HG02852 (cell line): ENCODE measurements at regions not wholly inside any gene's neighbourhood (a gene's known extent, or its start where the extent isn't known, plus 50 kb on each side); places are given as distances from the start of the nearest gene placed in this dataset.
"Not testable (repeated sequence)": the region's sequence is repeated elsewhere in the genome, so short reads cannot be mapped to it uniquely, and the experiment has no call there.

Experiments
- ATAC-seq: cut with Tn5 transposase; IDR thresholded peaks from one replicate; pipeline ENCODE4 v1.9.1; 2021; ENCODE audit warnings: mild to moderate bottlenecking, moderate library complexity; ENCODE audit not compliant: unreplicated experiment

DNA sequence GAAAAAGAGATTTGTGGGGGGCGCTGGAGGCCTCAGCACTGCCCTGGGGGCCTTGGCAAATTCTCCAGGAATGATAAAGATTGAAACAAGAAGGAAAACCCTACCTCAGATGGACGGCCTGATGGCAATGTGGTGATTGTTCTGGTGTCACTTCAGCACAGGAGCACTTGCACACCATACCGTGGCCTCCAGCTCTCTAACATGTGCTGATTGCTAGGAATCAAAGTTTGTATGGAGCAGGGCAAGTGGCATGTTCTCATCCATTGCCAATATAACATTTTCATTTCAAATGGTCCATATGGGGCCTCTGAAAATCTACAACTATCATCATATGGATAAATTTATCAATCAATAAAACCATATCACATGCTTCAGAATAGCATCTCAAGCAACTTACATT is 253.0 kb downstream of the DEPDC1B start:
- ATAC-seq: no peak

GRCh38 chr5:60445921-60446320 is 254.0 kb downstream of the DEPDC1B start:
- ATAC-seq: no peak

DNA sequence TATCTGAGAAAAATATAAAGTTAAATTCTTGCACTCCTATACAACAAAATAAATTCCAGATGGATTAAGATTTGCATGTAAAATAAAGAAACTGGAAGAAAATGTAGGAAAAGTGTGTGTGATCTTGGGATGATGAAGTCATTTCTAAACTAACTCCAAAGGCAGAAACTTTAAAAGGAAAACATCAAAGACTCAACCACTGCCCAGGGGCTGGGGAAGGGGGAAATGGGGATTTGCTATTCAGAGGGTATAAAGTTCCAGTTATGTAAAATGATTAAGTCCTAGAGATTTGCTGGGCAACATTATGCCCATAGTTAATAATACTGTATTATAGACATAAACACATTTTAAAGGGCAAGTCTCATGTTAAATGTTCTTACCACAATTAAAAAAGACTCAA is 254.5 kb downstream of the DEPDC1B start:
- ATAC-seq: no peak

DNA sequence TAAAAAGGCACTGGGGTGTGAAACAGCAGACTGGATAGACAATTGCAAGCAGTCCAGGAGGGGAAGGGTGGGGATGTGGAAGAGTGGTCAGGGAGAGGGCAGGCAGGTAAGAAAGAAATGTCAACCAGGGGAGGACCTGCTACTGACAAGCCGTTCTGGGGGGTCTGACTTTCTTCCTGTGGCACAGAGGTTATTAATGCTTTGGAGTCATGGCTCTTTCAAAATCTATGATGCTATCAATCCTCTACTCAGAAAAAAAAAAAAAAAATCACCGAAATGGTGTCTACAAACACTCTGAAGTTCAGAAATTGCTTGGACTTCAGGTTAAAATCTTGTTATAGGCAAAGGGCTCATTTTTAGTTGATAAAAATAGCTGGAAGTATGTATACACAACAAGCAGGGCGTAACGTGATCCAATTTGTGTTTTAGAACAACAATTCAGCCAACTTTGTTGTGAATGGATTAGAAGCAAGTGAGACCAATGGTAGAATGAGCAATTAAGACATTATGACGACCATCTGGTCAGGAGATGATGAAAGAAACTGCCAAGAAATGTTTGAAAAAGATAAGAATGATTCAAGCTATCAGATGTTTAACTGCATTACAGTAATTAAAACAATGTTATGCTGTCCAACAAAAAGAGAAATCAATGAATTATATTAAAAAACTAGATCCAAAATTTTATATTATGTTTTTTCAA is 255.2 kb downstream of the DEPDC1B start:
- ATAC-seq: no peak

DNA sequence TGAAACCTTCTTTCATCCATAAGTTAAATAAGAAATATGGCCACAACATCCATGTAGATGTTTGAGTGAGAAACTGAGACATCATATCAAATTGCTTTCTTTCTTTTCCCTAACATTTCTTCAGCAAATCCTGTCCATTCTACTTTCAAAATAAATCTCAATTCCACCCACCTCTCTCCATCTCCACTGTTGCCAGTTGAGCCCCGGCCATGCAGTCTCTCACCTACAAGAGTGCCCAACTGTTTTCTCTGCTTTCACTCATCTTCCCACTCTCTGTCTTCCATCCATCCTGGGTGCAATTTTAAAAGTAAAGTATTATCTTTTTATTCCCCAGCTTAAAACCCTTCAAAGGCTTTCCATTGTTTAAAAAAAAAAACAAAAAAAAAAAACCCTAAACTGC is 260.4 kb downstream of the DEPDC1B start:
- no peak for ATAC-seq

GRCh38 chr5:60437308-60437707 is 262.7 kb downstream of the DEPDC1B start:
- ATAC-seq: no peak

GRCh38 chr5:60436518-60436917 is 263.4 kb downstream of the DEPDC1B start:
- peak; percentile 94 for ATAC-seq

GRCh38 chr5:60435808-60436207 is 264.2 kb downstream of the DEPDC1B start:
- no peak for ATAC-seq

DNA sequence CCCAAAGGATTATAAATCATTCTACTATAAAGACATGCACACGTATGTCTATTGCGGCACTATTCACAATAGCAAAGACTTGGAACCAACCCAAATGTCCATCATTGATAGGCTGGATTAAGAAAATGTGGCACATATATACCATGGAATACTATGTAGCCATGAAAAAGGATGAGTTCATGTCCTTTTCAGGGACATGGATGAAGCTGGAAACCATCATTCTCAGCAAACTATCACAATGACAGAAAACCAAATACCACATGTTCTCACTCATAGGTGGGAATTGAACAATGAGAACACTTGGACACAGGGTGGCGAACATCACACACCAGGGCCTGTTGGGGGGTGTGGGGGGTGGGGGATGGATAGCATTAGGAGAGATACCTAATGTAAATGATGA is 273.8 kb downstream of the DEPDC1B start:
- ATAC-seq: not testable (repeated sequence)

DNA sequence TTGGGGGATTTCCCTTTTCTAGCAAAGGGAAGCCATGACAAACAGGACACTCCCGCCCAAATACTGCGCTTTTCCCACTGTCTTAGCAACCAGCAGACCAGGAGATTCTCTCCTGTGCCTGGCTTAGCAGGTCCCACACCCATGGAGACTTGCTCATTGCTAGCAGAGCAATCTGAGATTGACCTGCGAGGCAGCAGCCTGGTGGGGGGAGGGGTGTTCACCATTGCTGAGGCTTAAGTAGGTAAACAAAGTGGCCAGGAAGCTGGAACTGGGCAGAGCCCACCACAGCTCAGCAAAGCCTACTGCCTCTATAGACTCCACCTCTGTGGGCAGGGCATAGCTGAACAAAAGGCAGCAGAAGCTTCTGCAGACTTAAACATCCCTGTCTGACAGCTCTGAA is 279.2 kb downstream of the DEPDC1B start:
- not testable (repeated sequence) for ATAC-seq

DNA sequence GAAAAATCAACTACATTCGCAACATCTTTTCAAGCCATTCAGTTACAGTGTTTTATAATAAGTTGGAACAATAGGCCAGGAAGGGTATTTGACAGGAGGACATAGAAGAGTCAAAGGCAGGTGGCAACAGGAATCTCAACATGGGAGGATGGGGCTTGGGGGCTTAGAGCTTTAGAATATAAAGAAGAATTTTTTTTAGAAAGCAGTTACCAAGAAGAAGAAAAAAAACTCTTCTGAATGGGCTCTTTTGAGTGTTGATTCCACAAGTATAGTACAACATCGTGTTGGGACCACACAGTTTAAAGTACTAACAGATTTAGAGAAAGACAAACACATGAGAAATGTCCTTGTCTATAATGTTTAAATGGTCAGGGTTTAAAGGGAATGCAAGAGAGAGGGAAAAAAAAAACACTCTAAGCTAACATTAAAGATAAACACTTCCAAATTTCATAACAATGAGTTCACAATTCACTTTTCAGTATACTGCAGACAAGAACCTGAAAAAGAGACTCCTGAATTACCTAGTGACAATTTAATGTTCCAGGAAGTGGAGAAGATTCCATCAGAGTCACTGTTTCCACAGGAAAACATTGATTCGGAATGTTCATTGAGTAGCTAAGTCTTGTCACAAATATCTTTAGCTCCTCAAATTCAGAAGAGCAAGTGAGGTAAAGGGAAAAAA is 282.3 kb downstream of the DEPDC1B start:
- ATAC-seq: no peak

DNA sequence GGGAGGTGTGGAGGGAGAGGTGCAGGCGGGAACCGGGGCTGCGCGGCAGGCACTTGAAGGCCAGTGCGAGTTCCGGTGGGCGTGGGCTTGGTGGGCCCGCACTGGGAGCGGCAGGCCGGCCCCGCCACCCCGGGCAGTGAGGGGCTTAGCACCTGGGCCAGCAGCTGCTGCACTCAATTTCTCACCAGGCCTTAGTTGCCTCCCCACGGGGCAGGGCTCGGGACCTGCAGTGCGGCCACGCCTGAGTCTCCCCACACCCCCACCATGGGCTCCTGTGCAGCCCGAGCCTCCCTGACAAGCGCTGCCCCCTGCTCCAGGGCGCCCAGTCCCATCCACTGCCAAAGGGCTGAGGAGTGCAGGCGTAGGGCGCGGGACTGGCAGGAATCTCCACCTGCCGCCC is 284.5 kb downstream of the DEPDC1B start:
- no peak for ATAC-seq

DNA sequence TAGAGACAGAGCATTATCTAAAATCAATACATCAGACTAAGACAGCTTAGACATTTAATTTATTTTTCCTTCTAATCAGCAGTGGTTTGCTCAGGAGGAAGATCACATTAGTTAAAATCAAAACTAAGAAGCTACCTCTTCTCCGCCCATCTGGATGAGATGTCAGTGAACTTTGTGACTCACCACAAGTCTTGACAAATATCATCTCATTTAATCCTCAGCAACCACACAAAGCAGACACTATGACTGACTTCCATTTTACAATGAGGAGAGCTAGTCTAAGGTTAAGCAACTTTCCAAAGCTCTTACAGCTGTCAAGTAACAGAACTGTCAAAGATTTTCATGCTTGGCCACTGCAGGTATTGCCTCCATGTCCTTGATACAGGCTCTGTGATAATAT is 289.5 kb downstream of the DEPDC1B start:
- ATAC-seq: no peak

DNA sequence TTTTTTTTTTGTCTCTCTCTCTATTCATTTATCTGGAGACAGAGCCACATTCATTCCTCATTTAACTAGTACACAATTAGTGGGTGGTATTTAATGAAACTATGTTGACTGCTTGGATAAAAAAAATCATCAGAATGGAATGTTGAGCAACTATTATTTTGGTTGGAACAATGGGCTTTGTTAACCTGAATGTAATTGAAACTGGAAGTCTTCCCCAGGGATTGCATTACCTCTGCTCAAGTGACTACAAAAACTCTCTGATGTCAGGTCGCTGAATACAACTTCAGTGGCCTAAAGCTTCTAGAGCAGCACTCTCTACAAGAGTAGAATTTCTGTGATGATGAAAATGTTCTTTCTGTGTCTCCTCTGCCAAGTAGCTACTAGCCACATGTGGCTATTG is 295.8 kb downstream of the DEPDC1B start:
- ATAC-seq: no peak

GRCh38 chr5:60403343-60404006 is 296.5 kb downstream of the DEPDC1B start:
- ATAC-seq: no peak

GRCh38 chr5:60402161-60402785 is 297.7 kb downstream of the DEPDC1B start:
- ATAC-seq: no peak

DNA sequence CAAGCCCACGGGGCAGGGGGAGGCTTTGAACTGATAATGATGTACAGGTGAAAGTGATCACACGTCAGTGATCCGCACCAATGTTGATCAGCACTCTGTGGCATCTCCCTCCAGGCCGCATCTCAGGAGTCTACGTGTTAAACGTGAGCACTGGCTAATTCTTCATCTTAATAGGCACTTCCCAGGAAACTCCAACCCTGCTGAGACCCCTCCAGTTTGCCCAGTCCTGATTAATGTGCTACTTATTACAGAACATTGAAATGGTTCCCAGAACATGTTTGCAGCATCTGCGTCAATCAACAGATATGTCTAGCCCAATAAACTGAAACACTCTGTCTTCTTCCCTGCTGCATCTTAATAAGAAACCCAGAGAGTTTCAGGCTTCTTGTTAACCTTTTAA is 298.4 kb downstream of the DEPDC1B start:
- ATAC-seq: no peak

DNA sequence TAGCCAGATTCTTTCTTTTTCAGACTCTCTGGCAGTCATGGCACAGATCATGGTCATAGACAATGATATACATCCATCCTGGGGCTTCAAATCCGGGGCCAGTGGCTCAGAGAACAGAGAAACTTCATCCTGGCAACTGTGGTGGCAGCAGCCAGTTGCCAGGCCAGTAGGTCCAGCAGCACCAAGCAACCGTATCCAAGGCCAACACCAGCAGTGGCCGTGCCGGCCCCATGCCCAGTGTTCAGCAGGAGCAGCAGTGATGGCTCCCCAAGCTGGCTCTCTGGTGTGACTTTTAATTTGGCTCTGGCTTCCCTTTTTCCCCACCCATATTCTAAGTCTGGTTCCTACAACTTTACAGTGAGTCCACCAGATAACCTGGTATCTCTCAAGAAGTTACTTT is 300.5 kb downstream of the DEPDC1B start:
- ATAC-seq: no peak

DNA sequence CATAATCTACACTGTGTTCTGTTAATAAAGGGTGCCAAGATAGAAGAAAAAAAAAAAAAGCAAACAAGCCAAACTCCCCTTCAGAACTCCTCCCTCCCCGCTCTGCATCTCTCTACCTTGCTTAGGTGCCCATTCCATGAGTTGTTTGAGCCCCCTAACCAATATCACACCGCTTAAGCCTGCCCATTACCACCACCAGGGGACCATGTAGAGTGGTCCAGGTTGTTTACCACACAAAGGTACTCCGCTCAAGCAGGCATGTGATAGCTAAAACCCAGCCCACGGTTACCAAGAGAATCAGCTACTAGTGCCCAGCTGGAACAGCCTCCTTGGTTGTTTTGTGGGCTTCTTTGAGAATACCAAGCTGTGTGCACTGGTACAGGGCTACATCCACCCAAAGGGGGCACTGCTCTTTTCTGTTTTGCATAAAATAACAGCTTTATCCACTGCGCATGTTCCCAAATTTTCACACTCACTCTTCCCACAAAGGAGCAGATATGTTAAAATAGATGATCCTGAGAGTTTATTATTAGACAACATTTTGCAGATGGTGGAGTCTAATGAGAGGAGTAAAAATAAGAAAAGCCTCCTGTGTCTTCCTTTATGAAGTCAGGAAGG is 304.1 kb downstream of the DEPDC1B start:
- no peak for ATAC-seq

DNA sequence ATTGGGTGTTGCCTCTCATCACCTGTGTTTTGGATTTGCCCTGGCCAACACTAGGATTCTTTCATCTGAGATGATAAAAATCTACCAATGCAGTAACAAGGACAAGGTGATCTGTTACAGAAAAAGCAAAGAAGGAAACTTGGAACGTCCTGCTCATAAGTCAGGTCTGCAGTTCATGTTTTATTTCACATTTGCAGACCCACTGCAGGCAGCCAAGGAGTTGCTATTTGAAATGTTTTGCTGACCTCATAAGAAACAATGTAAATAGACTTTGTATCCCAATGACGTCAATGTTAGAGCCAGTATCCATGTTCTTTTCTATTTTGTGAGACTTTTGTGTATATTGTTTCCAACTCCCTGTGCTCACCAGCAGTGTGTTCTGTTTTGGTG is 312.9 kb downstream of the DEPDC1B start:
- no peak for ATAC-seq

DNA sequence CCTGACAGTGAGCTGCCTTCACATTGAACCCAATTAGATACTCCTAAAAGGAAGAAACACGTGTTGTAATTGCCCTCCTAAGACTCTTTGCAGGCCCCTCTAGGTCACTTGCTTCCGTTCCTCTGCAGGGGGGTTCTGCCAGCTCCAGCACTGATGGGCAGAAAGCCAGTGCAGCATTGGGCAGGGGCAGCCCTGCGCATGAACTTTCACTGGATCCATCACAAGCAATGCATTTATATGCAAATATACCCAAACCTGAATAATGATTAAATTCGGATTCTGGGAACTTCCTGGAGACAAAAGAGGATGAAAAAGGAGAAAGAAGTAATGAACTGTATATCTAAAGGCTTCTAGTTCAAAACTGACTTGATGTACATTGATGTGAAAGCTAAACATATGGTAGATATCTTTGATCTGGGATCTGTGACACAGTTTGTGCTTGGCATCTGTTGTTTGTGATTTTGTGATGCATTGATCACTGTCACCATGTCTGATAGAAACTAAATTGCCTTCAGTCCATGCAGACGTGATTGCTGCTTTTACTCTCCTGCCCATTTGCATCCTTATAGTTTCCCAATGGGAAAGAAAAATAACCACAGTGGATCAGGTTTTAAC is 313.4 kb downstream of the DEPDC1B start:
- ATAC-seq: no peak
